HepG2 (cell line): ENCODE measurements at regions not wholly inside any gene's neighbourhood (a gene's known extent, or its start where the extent isn't known, plus 50 kb on each side); places are given as distances from the start of the nearest gene placed in this dataset.

Source experiments
- ATAC-seq: fragments of 200-7000 bp; cut with Tn5 transposase; 3 replicates; pipeline ENCODE4 v1.9.1; 2020; ENCODE audit warnings: mild to moderate bottlenecking, moderate library complexity
- BruUV-seq: library from RNA; stranded (reverse); fragments of 400-500 nt; replicated peaks from 2 replicates; lab custom pipeline; 2021; lab: Mats Ljungman, UMichigan
- CTCF ChIA-PET: fragments of 300-600 bp; formaldehyde crosslinking; extraction: SDS; loops from one replicate; lab custom pipeline; 2021; ENCODE audit warnings: low total read pairs, inconsistent platforms, low intra/inter-chr PET ratio; lab: Yijun Ruan, JAX
- POLR2A ChIA-PET: fragments of 350-600 bp; sonication (Branson Sonifier 250); formaldehyde crosslinking; loops from one replicate; lab custom pipeline; 2020; ENCODE audit warnings: antibody characterized with exemption, inconsistent platforms; lab: Yijun Ruan, JAX
- DNase-seq: peaks from one replicate; pipeline ENCODE4 v3.0.0-alpha.2; 2015; ENCODE audit warnings: low spot score
- FAIRE-seq: peaks from 3 replicates; lab custom pipeline; 2011; peaks lifted over from hg19 to GRCh38; lab: Jason Lieb, UNC
- H2AFZ ChIP-seq: one replicate; pipeline ENCODE4 v1.6.1; 2011; ENCODE audit warnings: low read length, inconsistent platforms
- H3K27ac ChIP-seq: fragments of 300-600 bp; 3 replicates; pipeline ENCODE4 v1.8.0; 2011; ENCODE audit warnings: mixed run types, mild to moderate bottlenecking, mixed read lengths, low read length, inconsistent platforms; ENCODE audit not compliant: insufficient read depth; ENCODE audit errors: extremely low read length
- H3K27me3 ChIP-seq, 2 experiments: fragments of 200-600 bp in 1 of 2; 2 replicates in 1 of 2; 3 replicates in 1 of 2; pipeline versions ENCODE4 v1.6.0 to v1.8.0; 2011; ENCODE audit warnings: low read length in 2 of 2, mild to moderate bottlenecking in 2 of 2, moderate library complexity in 2 of 2, inconsistent platforms in 1 of 2; ENCODE audit not compliant: insufficient read depth in 2 of 2, control insufficient read depth in 1 of 2
- H3K36me3 ChIP-seq, 2 experiments: fragments of 200-600 bp in 1 of 2; replicated peaks in 1 of 2; 2 replicates in 1 of 2; 3 replicates in 1 of 2; pipeline versions ENCODE4 v1.5.1 to v1.8.0; 2011; ENCODE audit warnings: low read length in 2 of 2, inconsistent platforms in 1 of 2; ENCODE audit not compliant: insufficient read depth in 2 of 2, control insufficient read depth in 1 of 2
- H3K4me1 ChIP-seq: 2 replicates; pipeline ENCODE4 v1.5.1; 2012; ENCODE audit warnings: low read length, inconsistent platforms; ENCODE audit not compliant: insufficient read depth
- H3K4me2 ChIP-seq: 2 replicates; pipeline ENCODE4 v1.6.0; 2011; ENCODE audit warnings: low read depth, low read length, inconsistent platforms
- H3K4me3 ChIP-seq, 3 experiments: fragments of 200-600 bp in 1 of 3; sonication (generic), shearing (Covaris generic) in 1 of 3; replicated peaks in 1 of 3; 2 replicates each; pipeline ENCODE4 v1.5.1; 2011 to 2016; ENCODE audit warnings: low read length in 3 of 3, inconsistent platforms in 2 of 3, low read depth in 2 of 3, mild to moderate bottlenecking in 2 of 3, control low read depth in 1 of 3, mixed read lengths in 1 of 3; ENCODE audit not compliant: insufficient read depth in 1 of 3
- H3K79me2 ChIP-seq: one replicate; pipeline ENCODE4 v1.6.1; 2011; ENCODE audit warnings: low read length, inconsistent platforms; ENCODE audit not compliant: insufficient read depth
- H3K9ac ChIP-seq: 2 replicates; pipeline ENCODE4 v1.6.0; 2011; ENCODE audit warnings: mild to moderate bottlenecking, low read depth, low read length, inconsistent platforms; ENCODE audit not compliant: insufficient read depth
- H3K9me3 ChIP-seq: 2 replicates; pipeline ENCODE4 v1.5.1; 2012; ENCODE audit warnings: mild to moderate bottlenecking, low read length
- H4K20me1 ChIP-seq: 2 replicates; pipeline ENCODE4 v1.6.0; 2011; ENCODE audit warnings: inconsistent platforms, mild to moderate bottlenecking, low read length, moderate library complexity; ENCODE audit not compliant: insufficient read depth
- DNMT1 ChIP-seq: sonication (generic); formaldehyde crosslinking; IDR thresholded peaks from 2 replicates; pipeline ENCODE4 v1.5.1; 2020; ENCODE audit warnings: mild to moderate bottlenecking, missing genetic modification reagents
- HMG20B ChIP-seq: conservative IDR thresholded peaks from 2 replicates; pipeline ENCODE4 v1.6.1; 2016; ENCODE audit warnings: missing genetic modification reagents, missing compliant biosample characterization
- NFE2L2 ChIP-seq: fragments of 150-350 bp; IDR thresholded peaks from 2 replicates; pipeline ENCODE4 v1.6.1; 2014; ENCODE audit warnings: low read length
- PCBP2 ChIP-seq: fragments of 200-400 bp; formaldehyde crosslinking; optimal IDR thresholded peaks from 2 replicates; pipeline ENCODE3; 2018; ENCODE audit warnings: low read length, low read depth; ENCODE audit not compliant: poor library complexity, severe bottlenecking
- PITX1 ChIP-seq: sonication (generic); formaldehyde crosslinking; IDR thresholded peaks from 2 replicates; pipeline ENCODE4 v1.5.1; 2020; ENCODE audit warnings: mild to moderate bottlenecking, missing genetic modification reagents
- SOX13 ChIP-seq, 3 experiments: fragments of 450-650 bp in 1 of 3; sonication (generic) in 1 of 3; formaldehyde crosslinking in 1 of 3; IDR thresholded peaks in 2 of 3; conservative IDR thresholded peaks in 1 of 3; 2 replicates each; pipeline versions ENCODE4 v1.5.0 to v1.6.1; 2016 to 2020; ENCODE audit warnings: antibody characterized with exemption in 1 of 3, mild to moderate bottlenecking in 1 of 3, missing compliant biosample characterization in 1 of 3, missing genetic modification reagents in 1 of 3, moderate library complexity in 1 of 3
- SRSF1 ChIP-seq: fragments of 200-400 bp; formaldehyde crosslinking; optimal IDR thresholded peaks from 2 replicates; pipeline ENCODE3; 2017; ENCODE audit warnings: mild to moderate bottlenecking, low read depth, low read length, moderate library complexity
- THAP7 ChIP-seq: sonication (generic); formaldehyde crosslinking; IDR thresholded peaks from 2 replicates; pipeline ENCODE4 v1.8.1; 2023; ENCODE audit warnings: mild to moderate bottlenecking, missing genetic modification reagents
- ZFY ChIP-seq: sonication (generic); formaldehyde crosslinking; IDR thresholded peaks from 2 replicates; pipeline ENCODE4 v1.4.0; 2020; ENCODE audit warnings: missing genetic modification reagents
- ZNF256 ChIP-seq: sonication (generic); formaldehyde crosslinking; conservative IDR thresholded peaks from 2 replicates; pipeline ENCODE4 v1.4.0; 2020; ENCODE audit warnings: missing genetic modification reagents
- ZNF329 ChIP-seq: sonication (generic); formaldehyde crosslinking; IDR thresholded peaks from 2 replicates; pipeline ENCODE4 v1.9.0; 2021; ENCODE audit warnings: low read depth, mild to moderate bottlenecking, missing genetic modification reagents
- ZNF367 ChIP-seq: sonication (generic); formaldehyde crosslinking; IDR thresholded peaks from 2 replicates; pipeline ENCODE4 v1.4.0; 2020; ENCODE audit warnings: missing genetic modification reagents, borderline replicate concordance
- ZNF484 ChIP-seq: sonication (generic); formaldehyde crosslinking; IDR thresholded peaks from 2 replicates; pipeline ENCODE4 v1.5.1; 2020; ENCODE audit warnings: mild to moderate bottlenecking, low read depth, missing genetic modification reagents, borderline replicate concordance
- ZNF75D ChIP-seq: sonication (generic); formaldehyde crosslinking; IDR thresholded peaks from 2 replicates; pipeline ENCODE4 v1.8.1; 2023; ENCODE audit warnings: missing genetic modification reagents, mild to moderate bottlenecking, borderline replicate concordance
- WGBS: methylation state at CpG from one replicate; pipeline ENCODE4 v1.1.6; 2017; ENCODE audit warnings: low lambda C conversion rate; 5-methylcytosine and 5-hydroxymethylcytosine counted together
- in situ Hi-C: cut with HindIII; loops from 2 replicates; pipeline ENCODE4 v1.10.0; 2017; ENCODE audit warnings: low pct_unique_long_range_greater_than_20kb; ENCODE audit not compliant: extremely low pct_ligation_motif_present
- intact Hi-C: fragments of 100-400 bp; cut with micrococcal nuclease; formaldehyde crosslinking; loops from one replicate; pipeline ENCODE4 v1.10.0; 2022; ENCODE audit not compliant: unreplicated experiment

- intact Hi-C loops, result no loop called here
- ATAC-seq (no peak), DNase-seq (no peak), FAIRE-seq (no peak)
- Histone ChIP-seq H2AFZ (no peak overlapping the region), H3K27me3 (peaks cover 1 to 27% of the 10 kb centered on the region in 2 experiments; a peak in 4 of 5 replicates), H3K9me3 (no peaks in the 10 kb centered on the region), H3K27ac (no peak overlapping the region), H3K36me3 (no peaks in the 10 kb centered on the region), H3K4me1 (peaks cover 21% of the 10 kb centered on the region), H3K9ac (no peak overlapping the region), H3K4me3 (no peak overlapping the region), H4K20me1 (no peaks in the 10 kb centered on the region), H3K79me2 (no peaks in the 10 kb centered on the region), H3K4me2 (no peak overlapping the region)
- WGBS, result 9% methylated on average over 6 of the region's 7 CpGs
- ChIA-PET POLR2A (no interaction called here), CTCF (no interaction called here)
- BruUV-seq, result no TSS peak
- in situ Hi-C loops, result no loop called here
- TF ChIP-seq PITX1 (CRISPR knock-in tag) (no peak), ZNF256 (CRISPR knock-in tag) (no peak), ZNF484 (CRISPR knock-in tag) (no peak), SOX13 (IDR thresholded peaks at IDR 0.05) (no peak), SOX13 (CRISPR knock-in tag; conservative IDR thresholded peaks at IDR 0.05 in 1 of 2, IDR thresholded peaks at IDR 0.05 in 1 of 2) (no peak), PCBP2 (no peak), ZNF329 (CRISPR knock-in tag) (no peak)
These were observed 58.1 kb upstream of the CA12 start for GRCh38 chr15:63439536-63440264.

GRCh38 chr15:63440265-63440648, 58.6 kb upstream of the CA12 start:
- intact Hi-C loops (no loop called here), in situ Hi-C loops (no loop called here)
- ATAC-seq (no peak), DNase-seq (no peak), FAIRE-seq (no peak)
- peaks cover 16% of the 10 kb centered on the region for H3K4me1 ChIP-seq
- peaks cover 1 to 24% of the 10 kb centered on the region in 2 experiments; a peak in 4 of 5 replicates for H3K27me3 ChIP-seq
- CTCF ChIA-PET, result no interaction called here
- H3K4me2 ChIP-seq, result no peak overlapping the region
- no peak overlapping the region for H3K4me3 ChIP-seq
- BruUV-seq, result no TSS peak
- H2AFZ ChIP-seq, result no peak overlapping the region
- no peaks in the 10 kb centered on the region for H3K9me3 ChIP-seq
- H3K79me2 ChIP-seq, result no peaks in the 10 kb centered on the region
- no peaks in the 10 kb centered on the region for H4K20me1 ChIP-seq
- no peak overlapping the region for H3K27ac ChIP-seq
- TF ChIP-seq THAP7 (no peak), NFE2L2 (no peak), ZNF75D (CRISPR knock-in tag) (no peak), HMG20B (no peak), DNMT1 (CRISPR knock-in tag) (no peak), ZFY (no peak), SRSF1 (no peak), ZNF367 (CRISPR knock-in tag) (no peak)
- H3K9ac ChIP-seq, result no peak overlapping the region
- WGBS, result 67% methylated on average over 3 of the region's 3 CpGs
- no peaks in the 10 kb centered on the region for H3K36me3 ChIP-seq
- POLR2A ChIA-PET, result no interaction called here
